SK-N-SH (cell line): ENCODE measurements at regions not wholly inside any gene's neighbourhood (a gene's known extent, or its start where the extent isn't known, plus 50 kb on each side); places are given as distances from the start of the nearest gene placed in this dataset.

Experiments
- CTCF ChIA-PET: fragments of 300-600, 350-600 bp; formaldehyde crosslinking; extraction: SDS; loops from one replicate; lab custom pipeline; 2021; lab: Yijun Ruan, JAX
- POLR2A ChIA-PET: fragments of 350-600 bp; sonication (Branson Sonifier 250); formaldehyde crosslinking; extraction: SDS; loops from one replicate; lab custom pipeline; 2020; ENCODE audit warnings: antibody characterized with exemption, inconsistent platforms; lab: Yijun Ruan, JAX
- DNase-seq: peaks from one replicate; pipeline ENCODE4 v3.0.0; 2012
- H2AFZ ChIP-seq: fragments of 200-600 bp; sonication (generic); 2 replicates; pipeline ENCODE4 v1.8.1; 2016; ENCODE audit warnings: antibody characterized with exemption, mild to moderate bottlenecking, low read depth
- H3F3A ChIP-seq: fragments of 200-600 bp; sonication (generic); replicated peaks from 2 replicates; pipeline ENCODE3; 2016; ENCODE audit warnings: antibody characterized with exemption, mild to moderate bottlenecking; ENCODE audit not compliant: insufficient read depth
- H3K27ac ChIP-seq, 2 experiments: fragments of 200-500 bp in 1 of 2; fragments of 200-600 bp in 1 of 2; sonication (Bioruptor generic) in 1 of 2; sonication (generic), shearing (Covaris generic) in 1 of 2; 2 replicates each; pipeline versions ENCODE4 v1.5.1 to v1.6.1; 2014 to 2016; ENCODE audit warnings: low read depth in 2 of 2, inconsistent platforms in 1 of 2, low read length in 1 of 2, mild to moderate bottlenecking in 1 of 2, mixed read lengths in 1 of 2
- H3K27me3 ChIP-seq: fragments of 200-600 bp; sonication (generic), shearing (Covaris generic); 2 replicates; pipeline ENCODE4 v1.6.1; 2016; ENCODE audit warnings: mixed run types; ENCODE audit not compliant: insufficient read depth
- H3K36me3 ChIP-seq, 2 experiments: fragments of 200-500 bp in 1 of 2; fragments of 200-600 bp in 1 of 2; sonication (Bioruptor generic) in 1 of 2; sonication (generic) in 1 of 2; replicated peaks in 1 of 2; 2 replicates each; pipeline versions ENCODE3 to v1.5.1; 2014 to 2016; ENCODE audit warnings: low read length in 1 of 2, mild to moderate bottlenecking in 1 of 2; ENCODE audit not compliant: insufficient read depth in 2 of 2, control insufficient read depth in 1 of 2
- H3K4me1 ChIP-seq, 2 experiments: fragments of 200-500 bp in 1 of 2; fragments of 200-600 bp in 1 of 2; sonication (Bioruptor generic) in 1 of 2; sonication (generic), shearing (Covaris generic) in 1 of 2; 2 replicates each; pipeline versions ENCODE4 v1.5.1 to v1.6.1; 2014 to 2016; ENCODE audit warnings: low read depth in 1 of 2, low read length in 1 of 2, mixed run types in 1 of 2; ENCODE audit not compliant: insufficient read depth in 2 of 2, control insufficient read depth in 1 of 2
- H3K4me2 ChIP-seq: fragments of 200-600 bp; sonication (generic), shearing (Covaris generic); 2 replicates; pipeline ENCODE4 v1.6.1; 2017; ENCODE audit warnings: mixed run types
- H3K4me3 ChIP-seq, 2 experiments: fragments of 200-500 bp in 1 of 2; fragments of 200-600 bp in 1 of 2; sonication (Bioruptor generic) in 1 of 2; sonication (generic), shearing (Covaris generic) in 1 of 2; 2 replicates each; pipeline versions ENCODE4 v1.5.1 to v1.8.1; 2014 to 2016; ENCODE audit warnings: low read depth in 2 of 2, inconsistent platforms in 1 of 2, low read length in 1 of 2, mild to moderate bottlenecking in 1 of 2, mixed read lengths in 1 of 2, moderate library complexity in 1 of 2
- H3K79me2 ChIP-seq: fragments of 200-600 bp; sonication (generic); 2 replicates; pipeline ENCODE4 v1.8.1; 2017; ENCODE audit warnings: mild to moderate bottlenecking; ENCODE audit not compliant: insufficient read depth
- H3K9ac ChIP-seq: fragments of 200-600 bp; sonication (generic); 2 replicates; pipeline ENCODE4 v1.6.1; 2017; ENCODE audit warnings: mixed run types
- H3K9me2 ChIP-seq: fragments of 200-600 bp; sonication (generic); 2 replicates; pipeline ENCODE4 v1.6.1; 2017; ENCODE audit warnings: mixed run types
- H3K9me3 ChIP-seq: fragments of 200-600 bp; sonication (generic); 2 replicates; pipeline ENCODE4 v1.6.1; 2017; ENCODE audit warnings: mixed run types, mild to moderate bottlenecking, moderate library complexity
- H4K20me1 ChIP-seq: fragments of 200-600 bp; sonication (generic); 2 replicates; pipeline ENCODE4 v1.6.1; 2017; ENCODE audit warnings: mild to moderate bottlenecking, mixed run types; ENCODE audit not compliant: insufficient read depth
- CHD2 ChIP-seq: fragments of 150-350 bp; IDR thresholded peaks from 2 replicates; pipeline ENCODE4 v1.6.1; 2018; ENCODE audit warnings: low read length; ENCODE audit not compliant: partially characterized antibody
- CTCF ChIP-seq: fragments of 200-600 bp; sonication (generic); IDR thresholded peaks from 2 replicates; pipeline ENCODE4 v1.6.1; 2017; ENCODE audit warnings: antibody characterized with exemption, mild to moderate bottlenecking, moderate library complexity
- ELF1 ChIP-seq: IDR thresholded peaks from 2 replicates; pipeline ENCODE4 v1.4.0; 2012
- EP300 ChIP-seq, 2 experiments: IDR thresholded peaks; 2 replicates each; pipeline versions ENCODE4 v1.4.0 to v1.6.1; 2012; ENCODE audit warnings: borderline replicate concordance in 1 of 2, low read depth in 1 of 2, low read length in 1 of 2
- EZH2phosphoT487 ChIP-seq: fragments of 200-600 bp; sonication (generic); IDR thresholded peaks from 2 replicates; pipeline ENCODE4 v1.6.1; 2017; ENCODE audit warnings: low read depth, mixed run types, mild to moderate bottlenecking, antibody characterized with exemption, moderate library complexity, borderline replicate concordance
- FOXJ3 ChIP-seq: sonication (generic); formaldehyde crosslinking; IDR thresholded peaks from 2 replicates; pipeline ENCODE4 v1.5.1; 2020; ENCODE audit warnings: mild to moderate bottlenecking, missing genetic modification reagents
- GABPA ChIP-seq: IDR thresholded peaks from 2 replicates; pipeline ENCODE4 v1.4.0; 2012; ENCODE audit warnings: low read depth, mild to moderate bottlenecking
- IRF3 ChIP-seq: fragments of 150-350 bp; IDR thresholded peaks from 2 replicates; pipeline ENCODE4 v1.6.1; 2016; ENCODE audit warnings: mild to moderate bottlenecking, low read depth, low read length
- MAX ChIP-seq: IDR thresholded peaks from 2 replicates; pipeline ENCODE4 v1.4.0; 2012; ENCODE audit warnings: low read depth
- MXI1 ChIP-seq: IDR thresholded peaks from 2 replicates; pipeline ENCODE4 v1.6.1; 2012; ENCODE audit warnings: mild to moderate bottlenecking, low read depth, low read length, improper control_type of control experiment
- NFIC ChIP-seq: IDR thresholded peaks from 2 replicates; pipeline ENCODE4 v1.4.0; 2012; ENCODE audit warnings: borderline replicate concordance
- PBX3 ChIP-seq: IDR thresholded peaks from 2 replicates; pipeline ENCODE4; 2012
- RAD21 ChIP-seq: IDR thresholded peaks from 2 replicates; pipeline ENCODE4 v1.6.1; 2012; ENCODE audit warnings: mild to moderate bottlenecking, low read length
- TCF12 ChIP-seq: IDR thresholded peaks from 2 replicates; pipeline ENCODE4 v1.4.0; 2012
- WGBS: methylation state at CpG from one replicate; pipeline ENCODE4 v1.1.6; 2017; ENCODE audit warnings: low lambda C conversion rate; 5-methylcytosine and 5-hydroxymethylcytosine counted together
- TF ChIP-seq, protein P1 (sequence below): fragments of 150-350 bp; IDR thresholded peaks from 2 replicates; pipeline ENCODE4 v1.6.1; 2017; ENCODE audit warnings: antibody characterized with exemption, low read length, low read depth, borderline replicate concordance
- TF ChIP-seq, protein P2 (sequence below): IDR thresholded peaks from 2 replicates; pipeline ENCODE4 v1.6.1; 2012; ENCODE audit warnings: mild to moderate bottlenecking, low read depth, low read length, moderate library complexity

DNA sequence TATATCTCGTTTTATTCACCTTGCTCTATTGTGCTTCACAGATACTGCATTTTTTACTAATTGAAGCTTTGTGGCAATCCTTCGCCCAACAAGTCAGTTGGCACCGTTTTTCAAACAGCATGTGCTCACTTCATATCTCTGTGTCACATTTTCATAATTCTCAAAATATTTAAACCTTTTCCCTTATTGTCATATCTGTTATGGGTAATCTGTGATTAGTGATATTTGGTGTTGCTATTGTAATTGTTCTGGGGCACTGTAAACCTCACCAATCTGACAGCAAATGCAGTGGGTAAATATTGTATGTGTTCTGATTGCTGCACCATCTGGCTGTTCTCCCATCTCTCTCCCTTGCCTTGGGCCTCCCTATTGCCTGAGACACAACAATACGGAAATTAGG lies 191.3 kb downstream of the BTG1 start:
- Histone ChIP-seq H3F3A (no peaks in the 10 kb centered on the region), H3K27ac (no peak overlapping the region), H3K4me1 (no peaks in the 10 kb centered on the region; a peak in 1 of 4 replicates), H3K9me2 (no peaks in the 10 kb centered on the region), H4K20me1 (no peaks in the 10 kb centered on the region), H3K4me3 (no peak overlapping the region), H2AFZ (no peak overlapping the region), H3K9ac (no peak overlapping the region), H3K36me3 (no peaks in the 10 kb centered on the region), H3K27me3 (no peaks in the 10 kb centered on the region), H3K79me2 (no peaks in the 10 kb centered on the region), H3K4me2 (no peak overlapping the region), H3K9me3 (no peaks in the 10 kb centered on the region)
- WGBS: 60% methylated on average over 4 of the region's 4 CpGs
- TF ChIP-seq ELF1 (no peak), GABPA (no peak), CHD2 (no peak), EZH2phosphoT487 (no peak), NFIC (no peak), TCF12 (no peak)
- TF ChIP-seq, protein P1, sequence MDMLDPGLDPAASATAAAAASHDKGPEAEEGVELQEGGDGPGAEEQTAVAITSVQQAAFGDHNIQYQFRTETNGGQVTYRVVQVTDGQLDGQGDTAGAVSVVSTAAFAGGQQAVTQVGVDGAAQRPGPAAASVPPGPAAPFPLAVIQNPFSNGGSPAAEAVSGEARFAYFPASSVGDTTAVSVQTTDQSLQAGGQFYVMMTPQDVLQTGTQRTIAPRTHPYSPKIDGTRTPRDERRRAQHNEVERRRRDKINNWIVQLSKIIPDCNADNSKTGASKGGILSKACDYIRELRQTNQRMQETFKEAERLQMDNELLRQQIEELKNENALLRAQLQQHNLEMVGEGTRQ: no peak
- CTCF ChIA-PET: no interaction called here
- no peak for DNase-seq
- POLR2A ChIA-PET: no interaction called here

DNA sequence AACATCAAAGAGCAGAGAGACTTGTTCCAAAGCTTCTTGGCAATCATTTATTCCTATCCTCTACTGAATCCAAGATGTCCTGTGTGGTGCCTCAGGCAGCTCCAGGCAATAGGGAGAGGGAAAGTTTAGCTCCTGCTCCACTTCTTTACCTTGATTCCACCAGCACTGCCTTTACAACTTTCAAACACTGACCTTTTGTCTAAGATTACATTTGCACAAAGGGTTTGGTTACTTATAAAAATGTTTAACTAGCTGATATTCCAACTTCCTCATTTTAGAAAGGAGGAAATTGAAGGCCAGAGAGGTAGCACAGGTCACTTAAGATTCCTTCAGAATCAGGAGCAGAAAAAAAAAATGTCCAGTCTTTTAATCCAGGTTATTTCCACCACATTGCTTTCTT lies 192.7 kb downstream of the BTG1 start:
- POLR2A ChIA-PET: no interaction called here

More for the DNA sequence above, 192.7 kb downstream of the BTG1 start:
- TF ChIP-seq FOXJ3 (no peak), CTCF (no peak), IRF3 (no peak), MAX (no peak), ELF1 (no peak), RAD21 (no peak), MXI1 (no peak), PBX3 (no peak), EP300 (IDR thresholded peaks at IDR 0.05; ENCODE audit: borderline replicate concordance in 1 of 2, low read depth in 1 of 2, low read length in 1 of 2) (no peak)
- TF ChIP-seq, protein P2, sequence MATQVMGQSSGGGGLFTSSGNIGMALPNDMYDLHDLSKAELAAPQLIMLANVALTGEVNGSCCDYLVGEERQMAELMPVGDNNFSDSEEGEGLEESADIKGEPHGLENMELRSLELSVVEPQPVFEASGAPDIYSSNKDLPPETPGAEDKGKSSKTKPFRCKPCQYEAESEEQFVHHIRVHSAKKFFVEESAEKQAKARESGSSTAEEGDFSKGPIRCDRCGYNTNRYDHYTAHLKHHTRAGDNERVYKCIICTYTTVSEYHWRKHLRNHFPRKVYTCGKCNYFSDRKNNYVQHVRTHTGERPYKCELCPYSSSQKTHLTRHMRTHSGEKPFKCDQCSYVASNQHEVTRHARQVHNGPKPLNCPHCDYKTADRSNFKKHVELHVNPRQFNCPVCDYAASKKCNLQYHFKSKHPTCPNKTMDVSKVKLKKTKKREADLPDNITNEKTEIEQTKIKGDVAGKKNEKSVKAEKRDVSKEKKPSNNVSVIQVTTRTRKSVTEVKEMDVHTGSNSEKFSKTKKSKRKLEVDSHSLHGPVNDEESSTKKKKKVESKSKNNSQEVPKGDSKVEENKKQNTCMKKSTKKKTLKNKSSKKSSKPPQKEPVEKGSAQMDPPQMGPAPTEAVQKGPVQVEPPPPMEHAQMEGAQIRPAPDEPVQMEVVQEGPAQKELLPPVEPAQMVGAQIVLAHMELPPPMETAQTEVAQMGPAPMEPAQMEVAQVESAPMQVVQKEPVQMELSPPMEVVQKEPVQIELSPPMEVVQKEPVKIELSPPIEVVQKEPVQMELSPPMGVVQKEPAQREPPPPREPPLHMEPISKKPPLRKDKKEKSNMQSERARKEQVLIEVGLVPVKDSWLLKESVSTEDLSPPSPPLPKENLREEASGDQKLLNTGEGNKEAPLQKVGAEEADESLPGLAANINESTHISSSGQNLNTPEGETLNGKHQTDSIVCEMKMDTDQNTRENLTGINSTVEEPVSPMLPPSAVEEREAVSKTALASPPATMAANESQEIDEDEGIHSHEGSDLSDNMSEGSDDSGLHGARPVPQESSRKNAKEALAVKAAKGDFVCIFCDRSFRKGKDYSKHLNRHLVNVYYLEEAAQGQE: no peak
- no peaks in the 10 kb centered on the region for H4K20me1 ChIP-seq
- H3K4me1 ChIP-seq: no peaks in the 10 kb centered on the region; a peak in 1 of 4 replicates
- H3K27ac ChIP-seq: no peak overlapping the region
- H3K27me3 ChIP-seq: no peaks in the 10 kb centered on the region
- no peak overlapping the region for H3K4me2 ChIP-seq
- no peaks in the 10 kb centered on the region for H3F3A ChIP-seq
- CTCF ChIA-PET: interaction anchor here (1.0 kb wide), 1 partner anchor 10 kb away, joined by 3 read pairs; no protein-coding TSS in a partner anchor
- no peaks in the 10 kb centered on the region for H3K36me3 ChIP-seq
- H2AFZ ChIP-seq: no peak overlapping the region
- no peaks in the 10 kb centered on the region for H3K79me2 ChIP-seq
- DNase-seq: no peak
- H3K9me2 ChIP-seq: no peaks in the 10 kb centered on the region
- H3K9me3 ChIP-seq: no peaks in the 10 kb centered on the region
- H3K4me3 ChIP-seq: no peak overlapping the region
- H3K9ac ChIP-seq: no peak overlapping the region
